K562 (cell line): ENCODE measurements at regions not wholly inside any gene's neighbourhood (a gene's known extent, or its start where the extent isn't known, plus 50 kb on each side); places are given as distances from the start of the nearest gene placed in this dataset.

Experiments
- ATF2 ChIP-seq: sonication (generic); formaldehyde crosslinking; IDR thresholded peaks from 2 replicates; pipeline ENCODE4 v1.8.1; 2022; ENCODE audit warnings: missing genetic modification reagents
- ATF7 ChIP-seq: fragments of 450-650 bp; IDR thresholded peaks from 2 replicates; pipeline ENCODE4 v1.7.1; 2014; ENCODE audit warnings: mild to moderate bottlenecking, moderate library complexity
- CBX3 ChIP-seq, 2 experiments: IDR thresholded peaks; 1 replicate in 1 of 2; 2 replicates in 1 of 2; pipeline ENCODE4 v1.6.1; 2012; ENCODE audit warnings: inconsistent platforms in 2 of 2, low read length in 2 of 2, borderline replicate concordance in 1 of 2, control low read depth in 1 of 2
- CSDE1 ChIP-seq, 2 experiments: fragments of 450-650 bp; IDR thresholded peaks; 2 replicates each; pipeline ENCODE4 v1.6.1; 2016; ENCODE audit warnings: mild to moderate bottlenecking in 1 of 2
- ETS1 ChIP-seq: conservative IDR thresholded peaks from 2 replicates; pipeline ENCODE4 v1.6.1; 2011; ENCODE audit warnings: low read depth, mild to moderate bottlenecking, low read length; ENCODE audit not compliant: control insufficient read depth
- FOS ChIP-seq: IDR thresholded peaks from 3 replicates; pipeline ENCODE4 v1.6.1; 2011; ENCODE audit not compliant: insufficient read length; ENCODE audit errors: extremely low read depth
- GTF3C2 ChIP-seq: IDR thresholded peaks from 3 replicates; pipeline ENCODE4 v1.6.1; 2011; ENCODE audit warnings: borderline replicate concordance, mild to moderate bottlenecking, moderate library complexity; ENCODE audit not compliant: insufficient read length; ENCODE audit errors: extremely low read depth
- HCFC1 ChIP-seq: IDR thresholded peaks from 2 replicates; pipeline ENCODE4 v1.6.1; 2012; ENCODE audit warnings: low read depth, low read length, improper control_type of control experiment
- KLF1 ChIP-seq: fragments of 450-650 bp; IDR thresholded peaks from 2 replicates; pipeline ENCODE4 v1.6.1; 2016; ENCODE audit warnings: missing genetic modification characterization, missing compliant biosample characterization
- KLF13 ChIP-seq: fragments of 450-650 bp; IDR thresholded peaks from 2 replicates; pipeline ENCODE4 v1.6.1; 2016; ENCODE audit warnings: missing genetic modification characterization, low read depth, mild to moderate bottlenecking, missing compliant biosample characterization, moderate library complexity, borderline replicate concordance
- NEUROD1 ChIP-seq: fragments of 150-350 bp; IDR thresholded peaks from 2 replicates; pipeline ENCODE4 v1.6.1; 2014; ENCODE audit warnings: borderline replicate concordance, low read length, low read depth; ENCODE audit not compliant: partially characterized antibody
- POLR2A ChIP-seq: fragments of 450-650 bp; conservative IDR thresholded peaks from 2 replicates; pipeline ENCODE4 v1.6.1; 2016
- RFX1 ChIP-seq: fragments of 450-650 bp; IDR thresholded peaks from 2 replicates; pipeline ENCODE4 v1.6.1; 2016; ENCODE audit warnings: mild to moderate bottlenecking, moderate library complexity
- SLC30A9 ChIP-seq: fragments of 250-450 bp; sonication (Bioruptor Pico); IDR thresholded peaks from 2 replicates; pipeline ENCODE4 v1.8.0; 2022; ENCODE audit warnings: mild to moderate bottlenecking, moderate library complexity
- TGIF2 ChIP-seq: sonication (generic); formaldehyde crosslinking; IDR thresholded peaks from 2 replicates; pipeline ENCODE4 v1.8.1; 2022; ENCODE audit warnings: mild to moderate bottlenecking, missing genetic modification reagents, moderate library complexity
- TOE1 ChIP-seq, 2 experiments: fragments of 450-650 bp in 1 of 2; sonication (generic) in 1 of 2; formaldehyde crosslinking in 1 of 2; IDR thresholded peaks; 2 replicates each; pipeline versions ENCODE4 v1.7.1 to v1.8.0; 2016 to 2022; ENCODE audit warnings: borderline replicate concordance in 2 of 2, mild to moderate bottlenecking in 2 of 2, antibody characterized with exemption in 1 of 2, inconsistent platforms in 1 of 2, low read depth in 1 of 2, missing genetic modification reagents in 1 of 2, moderate library complexity in 1 of 2
- TRIM24 ChIP-seq, 2 experiments: fragments of 450-650 bp; IDR thresholded peaks; 2 replicates each; pipeline ENCODE4 v1.6.1; 2016
- ZNF146 ChIP-seq: IDR thresholded peaks from one replicate; pipeline ENCODE4 v1.6.1; 2018; ENCODE audit warnings: missing compliant biosample characterization; ENCODE audit not compliant: unreplicated experiment
- ZNF280A ChIP-seq: fragments of 450-650 bp; IDR thresholded peaks from 2 replicates; pipeline ENCODE4 v1.6.1; 2018; ENCODE audit warnings: mild to moderate bottlenecking, low read depth; ENCODE audit not compliant: partially characterized antibody
- ZNF3 ChIP-seq: fragments of 250-450 bp; sonication (Bioruptor Pico); IDR thresholded peaks from 2 replicates; pipeline ENCODE4 v1.5.0; 2021; ENCODE audit warnings: mild to moderate bottlenecking, moderate library complexity
- ZNF445 ChIP-seq: fragments of 250-450 bp; sonication (Bioruptor Pico); IDR thresholded peaks from 2 replicates; pipeline ENCODE4 v1.4.0; 2020; ENCODE audit warnings: low read depth, mild to moderate bottlenecking, moderate library complexity
- ZNF584 ChIP-seq: fragments of 200-800 bp; sonication (Bioruptor generic); IDR thresholded peaks from 2 replicates; pipeline ENCODE4 v1.6.1; 2016; ENCODE audit warnings: low read depth, mild to moderate bottlenecking, missing genetic modification characterization, missing compliant biosample characterization

GRCh38 chr1:14438127-14438769, 160.2 kb upstream of the KAZN start (continued):
- TF ChIP-seq GTF3C2 (no peak), KLF13 (tag) (no peak), HCFC1 (no peak), ZNF146 (CRISPR knock-in tag) (no peak), ZNF280A (no peak), TOE1 (IDR thresholded peaks at IDR 0.05; ENCODE audit: borderline replicate concordance) (no peak), TOE1 (CRISPR knock-in tag; IDR thresholded peaks at IDR 0.05; ENCODE audit: borderline replicate concordance, low read depth) (no peak), ATF2 (CRISPR knock-in tag) (no peak), ATF7 (no peak), ETS1 (no peak), SLC30A9 (CRISPR knock-in tag) (no peak), CBX3 (IDR thresholded peaks at IDR 0.05; ENCODE audit: borderline replicate concordance in 1 of 2, low read length in 2 of 2) (peak; percentile 24 to 44; a peak in 2 of 3 replicates), NEUROD1 (no peak), ZNF445 (CRISPR knock-in tag) (no peak), TRIM24 (IDR thresholded peaks at IDR 0.05) (peak; percentile 56 to 71; a peak in 3 of 4 replicates), ZNF584 (CRISPR knock-in tag) (no peak), FOS (no peak), KLF1 (tag) (no peak), RFX1 (no peak), ZNF3 (CRISPR knock-in tag) (no peak), POLR2A (no peak), TGIF2 (CRISPR knock-in tag) (no peak), CSDE1 (IDR thresholded peaks at IDR 0.05) (0 out of 4 replicates have a peak, but pooled peaks of 1 of the 2 experiments have one; percentile 49)
